ENCODE measurements at regions not wholly inside any gene's neighbourhood (a gene's known extent, or its start where the extent isn't known, plus 50 kb on each side); places are given as distances from the start of the nearest gene placed in this dataset.

- TF ChIP-seq SP1 (CRISPR knock-in tag; conservative IDR thresholded peaks at IDR 0.05) (no peak), KAT7 (CRISPR knock-in tag; IDR thresholded peaks at IDR 0.05; ENCODE audit: borderline replicate concordance) (no peak), CREM (CRISPR knock-in tag; IDR thresholded peaks at IDR 0.05) (no peak), ATF3 (CRISPR knock-in tag; conservative IDR thresholded peaks at IDR 0.05) (no peak), ZNF512 (CRISPR knock-in tag; IDR thresholded peaks at IDR 0.05; ENCODE audit: borderline replicate concordance) (no peak), MAX (CRISPR knock-in tag; IDR thresholded peaks at IDR 0.05) (no peak)
- TF ChIP-seq, protein P1, sequence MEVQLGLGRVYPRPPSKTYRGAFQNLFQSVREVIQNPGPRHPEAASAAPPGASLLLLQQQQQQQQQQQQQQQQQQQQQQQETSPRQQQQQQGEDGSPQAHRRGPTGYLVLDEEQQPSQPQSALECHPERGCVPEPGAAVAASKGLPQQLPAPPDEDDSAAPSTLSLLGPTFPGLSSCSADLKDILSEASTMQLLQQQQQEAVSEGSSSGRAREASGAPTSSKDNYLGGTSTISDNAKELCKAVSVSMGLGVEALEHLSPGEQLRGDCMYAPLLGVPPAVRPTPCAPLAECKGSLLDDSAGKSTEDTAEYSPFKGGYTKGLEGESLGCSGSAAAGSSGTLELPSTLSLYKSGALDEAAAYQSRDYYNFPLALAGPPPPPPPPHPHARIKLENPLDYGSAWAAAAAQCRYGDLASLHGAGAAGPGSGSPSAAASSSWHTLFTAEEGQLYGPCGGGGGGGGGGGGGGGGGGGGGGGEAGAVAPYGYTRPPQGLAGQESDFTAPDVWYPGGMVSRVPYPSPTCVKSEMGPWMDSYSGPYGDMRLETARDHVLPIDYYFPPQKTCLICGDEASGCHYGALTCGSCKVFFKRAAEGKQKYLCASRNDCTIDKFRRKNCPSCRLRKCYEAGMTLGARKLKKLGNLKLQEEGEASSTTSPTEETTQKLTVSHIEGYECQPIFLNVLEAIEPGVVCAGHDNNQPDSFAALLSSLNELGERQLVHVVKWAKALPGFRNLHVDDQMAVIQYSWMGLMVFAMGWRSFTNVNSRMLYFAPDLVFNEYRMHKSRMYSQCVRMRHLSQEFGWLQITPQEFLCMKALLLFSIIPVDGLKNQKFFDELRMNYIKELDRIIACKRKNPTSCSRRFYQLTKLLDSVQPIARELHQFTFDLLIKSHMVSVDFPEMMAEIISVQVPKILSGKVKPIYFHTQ (CRISPR knock-in tag; IDR thresholded peaks at IDR 0.05), result no peak
- TF ChIP-seq, protein P2, sequence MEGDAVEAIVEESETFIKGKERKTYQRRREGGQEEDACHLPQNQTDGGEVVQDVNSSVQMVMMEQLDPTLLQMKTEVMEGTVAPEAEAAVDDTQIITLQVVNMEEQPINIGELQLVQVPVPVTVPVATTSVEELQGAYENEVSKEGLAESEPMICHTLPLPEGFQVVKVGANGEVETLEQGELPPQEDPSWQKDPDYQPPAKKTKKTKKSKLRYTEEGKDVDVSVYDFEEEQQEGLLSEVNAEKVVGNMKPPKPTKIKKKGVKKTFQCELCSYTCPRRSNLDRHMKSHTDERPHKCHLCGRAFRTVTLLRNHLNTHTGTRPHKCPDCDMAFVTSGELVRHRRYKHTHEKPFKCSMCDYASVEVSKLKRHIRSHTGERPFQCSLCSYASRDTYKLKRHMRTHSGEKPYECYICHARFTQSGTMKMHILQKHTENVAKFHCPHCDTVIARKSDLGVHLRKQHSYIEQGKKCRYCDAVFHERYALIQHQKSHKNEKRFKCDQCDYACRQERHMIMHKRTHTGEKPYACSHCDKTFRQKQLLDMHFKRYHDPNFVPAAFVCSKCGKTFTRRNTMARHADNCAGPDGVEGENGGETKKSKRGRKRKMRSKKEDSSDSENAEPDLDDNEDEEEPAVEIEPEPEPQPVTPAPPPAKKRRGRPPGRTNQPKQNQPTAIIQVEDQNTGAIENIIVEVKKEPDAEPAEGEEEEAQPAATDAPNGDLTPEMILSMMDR (IDR thresholded peaks at IDR 0.05), result no peak
Measured at GRCh38 chr5:143466632-143467031, 63.1 kb upstream of the NR3C1 start.
